H9 (cell line): ENCODE measurements at regions not wholly inside any gene's neighbourhood (a gene's known extent, or its start where the extent isn't known, plus 50 kb on each side); places are given as distances from the start of the nearest gene placed in this dataset.

Experiments
- DNase-seq: peaks from one replicate; pipeline ENCODE4 v3.0.0-alpha.2; 2017
- H2AFZ ChIP-seq: one replicate; pipeline ENCODE4 v1.6.1; 2013; ENCODE audit warnings: mild to moderate bottlenecking, low read length, control low read depth, moderate library complexity
- H2AK5ac ChIP-seq: 2 replicates; pipeline ENCODE4 v1.6.1; 2013; ENCODE audit warnings: low read length, control low read depth, mixed read lengths; ENCODE audit not compliant: insufficient read length
- H2BK120ac ChIP-seq: one replicate; pipeline ENCODE4 v1.6.1; 2013; ENCODE audit warnings: low read depth, mild to moderate bottlenecking, low read length, control low read depth, inconsistent platforms; ENCODE audit not compliant: poor library complexity, severe bottlenecking
- H2BK12ac ChIP-seq: 2 replicates; pipeline ENCODE4 v1.6.1; 2013; ENCODE audit warnings: low read length, control low read depth, mixed read lengths, low read depth; ENCODE audit not compliant: insufficient read length
- H2BK15ac ChIP-seq: 2 replicates; pipeline ENCODE4 v1.6.1; 2013; ENCODE audit warnings: low read depth, low read length, control low read depth
- H2BK20ac ChIP-seq: one replicate; pipeline ENCODE4 v1.6.1; 2013; ENCODE audit warnings: low read depth, mild to moderate bottlenecking, low read length, control low read depth, inconsistent platforms; ENCODE audit not compliant: poor library complexity, severe bottlenecking
- H2BK5ac ChIP-seq: 2 replicates; pipeline ENCODE4 v1.6.1; 2013; ENCODE audit warnings: low read length, control low read depth, mixed read lengths; ENCODE audit not compliant: insufficient read length
- H3K14ac ChIP-seq: 2 replicates; pipeline ENCODE4 v1.6.1; 2013; ENCODE audit warnings: low read length, control low read depth; ENCODE audit not compliant: insufficient read depth
- H3K18ac ChIP-seq: 2 replicates; pipeline ENCODE4 v1.6.1; 2013; ENCODE audit warnings: low read depth, mild to moderate bottlenecking, mixed read lengths, low read length, control low read depth; ENCODE audit not compliant: insufficient read length
- H3K23ac ChIP-seq: 2 replicates; pipeline ENCODE4 v1.6.1; 2013; ENCODE audit warnings: low read length, control low read depth, mixed read lengths, low read depth; ENCODE audit not compliant: insufficient read length
- H3K23me2 ChIP-seq: 2 replicates; pipeline ENCODE4 v1.6.1; 2013; ENCODE audit warnings: low read depth, mild to moderate bottlenecking, mixed read lengths, low read length, control low read depth; ENCODE audit not compliant: insufficient read length, poor library complexity, severe bottlenecking
- H3K27ac ChIP-seq: 2 replicates; pipeline ENCODE4 v1.5.1; 2013; ENCODE audit warnings: low read length, control low read depth, mixed read lengths, low read depth; ENCODE audit not compliant: insufficient read length
- H3K27me3 ChIP-seq: 2 replicates; pipeline ENCODE4 v1.6.1; 2013; ENCODE audit warnings: low read length, control low read depth, inconsistent platforms; ENCODE audit not compliant: insufficient read depth
- H3K4ac ChIP-seq: 2 replicates; pipeline ENCODE4 v1.6.1; 2013; ENCODE audit warnings: low read depth, mild to moderate bottlenecking, control low read depth, inconsistent platforms, low read length, moderate library complexity
- H3K4me1 ChIP-seq: 2 replicates; pipeline ENCODE4 v1.6.1; 2013; ENCODE audit warnings: low read length, control low read depth, inconsistent platforms; ENCODE audit not compliant: insufficient read depth
- H3K4me2 ChIP-seq: 2 replicates; pipeline ENCODE4 v1.6.1; 2013; ENCODE audit warnings: low read length, control low read depth, mixed read lengths; ENCODE audit not compliant: insufficient read length, insufficient read depth
- H3K56ac ChIP-seq: 2 replicates; pipeline ENCODE4 v1.6.1; 2013; ENCODE audit warnings: low read depth, mild to moderate bottlenecking, mixed read lengths, low read length, control low read depth; ENCODE audit not compliant: insufficient read length
- H3K79me1 ChIP-seq: 2 replicates; pipeline ENCODE4 v1.6.1; 2013; ENCODE audit warnings: low read depth, mild to moderate bottlenecking, moderate library complexity, low read length, control low read depth, inconsistent platforms; ENCODE audit not compliant: insufficient read depth, poor library complexity, severe bottlenecking
- H3K79me2 ChIP-seq: 2 replicates; pipeline ENCODE4 v1.6.1; 2013; ENCODE audit warnings: low read length, control low read depth, inconsistent platforms; ENCODE audit not compliant: insufficient read depth
- H3K9ac ChIP-seq: 2 replicates; pipeline ENCODE4 v1.6.1; 2013; ENCODE audit warnings: low read length, control low read depth, mixed read lengths; ENCODE audit not compliant: insufficient read length; ENCODE audit errors: extremely low read depth
- H3K9me3 ChIP-seq: one replicate; pipeline ENCODE4 v1.6.1; 2013; ENCODE audit warnings: low read depth, low read length, inconsistent platforms; ENCODE audit not compliant: control insufficient read depth
- H3T11ph ChIP-seq: one replicate; pipeline ENCODE4 v1.6.1; 2013; ENCODE audit warnings: mild to moderate bottlenecking, low read length, control low read depth, inconsistent platforms
- H4K20me1 ChIP-seq: one replicate; pipeline ENCODE4 v1.6.1; 2013; ENCODE audit not compliant: control insufficient read depth, insufficient read length, insufficient read depth
- H4K5ac ChIP-seq: 2 replicates; pipeline ENCODE4 v1.6.1; 2013; ENCODE audit warnings: low read depth, mild to moderate bottlenecking, mixed read lengths, low read length, control low read depth; ENCODE audit not compliant: insufficient read length
- H4K8ac ChIP-seq: replicated peaks from 2 replicates; pipeline ENCODE4 v1.6.1; 2013; ENCODE audit warnings: low read length, control low read depth, mixed read lengths, low read depth; ENCODE audit not compliant: insufficient read length
- H4K91ac ChIP-seq: 2 replicates; pipeline ENCODE4 v1.6.1; 2013; ENCODE audit warnings: low read depth, mild to moderate bottlenecking, moderate library complexity, mixed read lengths, low read length, control low read depth; ENCODE audit not compliant: insufficient read length
- H3K27ac Mint-ChIP-seq, 3 experiments: 2 replicates in 2 of 3; 3 replicates in 1 of 3; pipeline ENCODE4 v1.8.0; 2020 to 2021; ENCODE audit warnings: mixed read lengths in 3 of 3, mild to moderate bottlenecking in 1 of 3, moderate library complexity in 1 of 3
- H3K27me3 Mint-ChIP-seq: 2 replicates; pipeline ENCODE4 v1.8.0; 2021; ENCODE audit warnings: low read depth, mild to moderate bottlenecking, moderate library complexity, mixed read lengths
- H3K36me3 Mint-ChIP-seq, 3 experiments: 2 replicates in 2 of 3; 3 replicates in 1 of 3; pipeline ENCODE4 v1.8.0; 2020 to 2021; ENCODE audit warnings: low read depth in 3 of 3, mixed read lengths in 3 of 3; ENCODE audit not compliant: insufficient read depth in 1 of 3
- H3K4me1 Mint-ChIP-seq, 2 experiments: 2 replicates each; pipeline ENCODE4 v1.8.0; 2020; ENCODE audit warnings: mixed read lengths in 2 of 2
- H3K4me3 Mint-ChIP-seq, 2 experiments: 2 replicates in 1 of 2; 3 replicates in 1 of 2; pipeline ENCODE4 v1.8.0; 2020 to 2021; ENCODE audit warnings: mild to moderate bottlenecking in 2 of 2, mixed read lengths in 2 of 2, moderate library complexity in 1 of 2
- H3K9me3 Mint-ChIP-seq, 2 experiments: 2 replicates in 1 of 2; 3 replicates in 1 of 2; pipeline ENCODE4 v1.8.0; 2020; ENCODE audit warnings: mild to moderate bottlenecking in 2 of 2, mixed read lengths in 2 of 2, moderate library complexity in 1 of 2
- CTCF ChIP-seq: fragments of 200-600 bp; sonication (generic); conservative IDR thresholded peaks from 3 replicates; pipeline ENCODE4 v1.8.0; 2021; ENCODE audit warnings: antibody characterized with exemption, mild to moderate bottlenecking

- Histone ChIP-seq H3K4me1 (no peaks in the 10 kb centered on the region), H2BK15ac (no peak overlapping the region), H4K8ac (no peak overlapping the region), H4K5ac (no peak overlapping the region), H3K9me3 (no peaks in the 10 kb centered on the region), H4K20me1 (no peaks in the 10 kb centered on the region), H3K56ac (no peak overlapping the region), H2BK12ac (no peak overlapping the region), H3K27ac (no peak overlapping the region), H3K79me2 (no peaks in the 10 kb centered on the region), H3K23ac (no peak overlapping the region), H3K14ac (no peak overlapping the region), H3K27me3 (no peaks in the 10 kb centered on the region), H3K79me1 (no peaks in the 10 kb centered on the region), H2BK5ac (no peak overlapping the region), H2AFZ (no peak overlapping the region), H3K23me2 (no peaks in the 10 kb centered on the region), H3K18ac (no peak overlapping the region), H3K4ac (no peak overlapping the region), H2AK5ac (no peak overlapping the region), H3K4me2 (no peak overlapping the region), H4K91ac (no peak overlapping the region), H2BK120ac (no peak overlapping the region), H3K9ac (no peak overlapping the region), H3T11ph (no peak overlapping the region), H2BK20ac (no peak overlapping the region)
- Mint-ChIP-seq H3K4me3 (no peak overlapping the region), H3K36me3 (no peaks in the 10 kb centered on the region), H3K27ac (no peak overlapping the region), H3K4me1 (no peaks in the 10 kb centered on the region), H3K9me3 (no peaks in the 10 kb centered on the region), H3K27me3 (no peaks in the 10 kb centered on the region)
- TF ChIP-seq CTCF = no peak
- DNase-seq = no peak
Measured at GRCh38 chr4:80135702-80136058, 61.6 kb upstream of the PRDM8 start.
